Sigmoid colon (tissue), 6 donors: ENCODE measurements at regions not wholly inside any gene's neighbourhood (a gene's known extent, or its start where the extent isn't known, plus 50 kb on each side); places are given as distances from the start of the nearest gene placed in this dataset.
A peak's percentile ranks its signal among the peaks of the same experiment; 100 is the strongest.

Experiments used
- DNase-seq: peaks from one replicate; pipeline ENCODE4 v3.0.0-alpha.2; 2019
- H3K27ac ChIP-seq, 4 donors: fragments of 200-600 bp; sonication (generic); one replicate each; pipeline ENCODE4 v1.5.1; 2016 to 2019; ENCODE audit warnings: mild to moderate bottlenecking in 1 of 4
- H3K27me3 ChIP-seq, 3 donors: fragments of 200-600 bp; sonication (generic); one replicate each; pipeline ENCODE4 v1.5.1; 2019; ENCODE audit warnings: mild to moderate bottlenecking in 1 of 3
- H3K36me3 ChIP-seq, 4 donors: fragments of 200-600 bp; sonication (generic); one replicate each; pipeline ENCODE4 v1.5.1; 2016 to 2019
- H3K4me1 ChIP-seq, 4 donors: fragments of 200-600 bp; sonication (generic); one replicate each; pipeline ENCODE4 v1.5.1; 2017 to 2019
- H3K4me3 ChIP-seq, 4 donors: fragments of 200-600 bp; sonication (generic); one replicate each; pipeline ENCODE4 v1.5.1; 2017 to 2019; ENCODE audit warnings: mild to moderate bottlenecking in 2 of 4, moderate library complexity in 1 of 4
- H3K9me3 ChIP-seq, 4 donors: fragments of 200-600 bp in 3 of 4; sonication (generic) in 3 of 4; one replicate each; pipeline versions ENCODE4 v1.5.1 to v1.6.1; 2013 to 2019
- EP300 ChIP-seq, 4 donors: sonication (generic); formaldehyde crosslinking; IDR thresholded peaks; one replicate each; pipeline ENCODE4 v1.6.1; 2017; ENCODE audit warnings: antibody characterized with exemption in 4 of 4
- POLR2A ChIP-seq, 2 donors: fragments of 450-650 bp; IDR thresholded peaks; one replicate each; pipeline ENCODE4 v1.6.1; 2016; ENCODE audit warnings: antibody characterized with exemption in 2 of 2, mild to moderate bottlenecking in 2 of 2, moderate library complexity in 2 of 2
- POLR2AphosphoS5 ChIP-seq, 4 donors: sonication (generic); formaldehyde crosslinking; IDR thresholded peaks; one replicate each; pipeline ENCODE4 v1.6.1; 2017; ENCODE audit warnings: antibody characterized with exemption in 4 of 4
- WGBS, 2 donors: extraction: QIAGEN DNeasy Blood & Tissue Kit; methylation state at CpG; one replicate each; pipeline ENCODE4 v1.1.7; 2013; 5-methylcytosine and 5-hydroxymethylcytosine counted together
- intact Hi-C: fragments of 100-400 bp; cut with DNase I; formaldehyde crosslinking; loops from one replicate; pipeline ENCODE4 v1.15.1; 2023
- TF ChIP-seq, protein P1 (sequence below), 4 experiments: fragments of 450-650 bp in 3 of 4; fragments of 200-600 bp in 1 of 4; IDR thresholded peaks; one replicate each; pipeline ENCODE4 v1.5.1; 2016 to 2019; ENCODE audit warnings: antibody characterized with exemption in 4 of 4, mild to moderate bottlenecking in 3 of 4, moderate library complexity in 2 of 4
- donor health status: healthy with polysubstance abuse.
- donor health status: healthy.

DNA sequence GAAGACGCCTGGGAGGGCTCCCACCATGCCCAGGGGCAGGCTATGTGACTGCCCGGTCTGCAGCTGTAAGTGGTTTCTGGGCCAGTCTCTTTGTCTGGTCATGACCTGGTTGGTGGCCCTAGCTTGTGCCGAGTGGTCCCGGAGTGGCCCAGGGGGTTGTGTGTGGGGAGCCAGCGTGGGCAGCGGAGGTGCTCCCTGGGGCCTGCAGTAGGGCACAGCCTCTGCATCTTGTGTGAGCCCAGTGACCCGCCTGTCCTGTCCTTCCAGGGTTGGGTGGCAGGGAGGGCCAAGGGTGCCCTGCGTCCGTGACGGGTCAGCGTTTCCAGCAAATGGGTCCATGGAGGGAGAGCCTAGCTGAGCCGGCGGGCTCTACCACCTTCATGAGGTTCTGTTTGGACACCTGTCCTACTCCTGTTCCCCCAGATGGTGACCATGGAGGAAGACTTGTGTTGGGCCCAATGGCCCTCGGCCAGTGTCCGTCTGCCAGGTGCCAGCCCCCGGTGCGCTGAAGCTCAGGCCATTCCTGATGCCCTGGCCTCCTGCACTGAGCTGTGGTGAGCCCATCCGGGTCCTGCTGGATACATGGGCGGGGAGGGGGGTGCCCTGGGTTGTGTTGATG, 215.4 kb downstream of the SNRPN start:
- intact Hi-C loops = no loop called here
- WGBS, 2 donors = 85 to 86% methylated on average over 19 of the region's 19 CpGs
- H3K4me3 ChIP-seq = no peak overlapping the region
- H3K27ac ChIP-seq = no peak overlapping the region
- DNase-seq = peak; percentile 38
- peaks cover 6 to 19% (median 15%) of the 10 kb centered on the region in 4 donors for H3K9me3 ChIP-seq
- H3K27me3 ChIP-seq = no peaks in the 10 kb centered on the region
- no peak for TF ChIP-seq POLR2AphosphoS5 (IDR thresholded peaks at IDR 0.05)
- TF ChIP-seq, protein P1, sequence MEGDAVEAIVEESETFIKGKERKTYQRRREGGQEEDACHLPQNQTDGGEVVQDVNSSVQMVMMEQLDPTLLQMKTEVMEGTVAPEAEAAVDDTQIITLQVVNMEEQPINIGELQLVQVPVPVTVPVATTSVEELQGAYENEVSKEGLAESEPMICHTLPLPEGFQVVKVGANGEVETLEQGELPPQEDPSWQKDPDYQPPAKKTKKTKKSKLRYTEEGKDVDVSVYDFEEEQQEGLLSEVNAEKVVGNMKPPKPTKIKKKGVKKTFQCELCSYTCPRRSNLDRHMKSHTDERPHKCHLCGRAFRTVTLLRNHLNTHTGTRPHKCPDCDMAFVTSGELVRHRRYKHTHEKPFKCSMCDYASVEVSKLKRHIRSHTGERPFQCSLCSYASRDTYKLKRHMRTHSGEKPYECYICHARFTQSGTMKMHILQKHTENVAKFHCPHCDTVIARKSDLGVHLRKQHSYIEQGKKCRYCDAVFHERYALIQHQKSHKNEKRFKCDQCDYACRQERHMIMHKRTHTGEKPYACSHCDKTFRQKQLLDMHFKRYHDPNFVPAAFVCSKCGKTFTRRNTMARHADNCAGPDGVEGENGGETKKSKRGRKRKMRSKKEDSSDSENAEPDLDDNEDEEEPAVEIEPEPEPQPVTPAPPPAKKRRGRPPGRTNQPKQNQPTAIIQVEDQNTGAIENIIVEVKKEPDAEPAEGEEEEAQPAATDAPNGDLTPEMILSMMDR (IDR thresholded peaks at IDR 0.05) = no peak
- no peak for TF ChIP-seq POLR2A (IDR thresholded peaks at IDR 0.05)
- no peak for TF ChIP-seq EP300 (IDR thresholded peaks at IDR 0.05)
- no peaks in the 10 kb centered on the region for H3K36me3 ChIP-seq
- no peaks in the 10 kb centered on the region for H3K4me1 ChIP-seq

DNA sequence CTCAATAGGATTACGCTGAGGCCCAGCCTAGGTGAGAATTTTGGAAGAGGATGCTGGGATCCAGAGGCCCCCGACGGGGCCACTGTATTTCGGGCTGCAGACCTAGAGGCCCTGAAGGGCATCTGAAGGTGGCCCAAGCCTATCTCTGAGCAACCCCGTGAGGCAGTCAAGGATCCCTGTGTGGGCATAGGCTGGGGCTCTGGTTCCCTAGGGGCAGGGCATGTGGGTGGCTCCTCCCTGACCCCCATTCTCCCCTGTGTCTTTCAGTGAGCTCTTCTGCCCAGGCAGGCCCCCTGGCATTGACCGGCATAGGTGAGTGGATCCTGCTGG, 216.0 kb downstream of the SNRPN start:
- intact Hi-C loops = no loop called here
- WGBS, 2 donors = 93 to 95% methylated on average over 6 of the region's 6 CpGs
- DNase-seq = peak; percentile 52

DNA sequence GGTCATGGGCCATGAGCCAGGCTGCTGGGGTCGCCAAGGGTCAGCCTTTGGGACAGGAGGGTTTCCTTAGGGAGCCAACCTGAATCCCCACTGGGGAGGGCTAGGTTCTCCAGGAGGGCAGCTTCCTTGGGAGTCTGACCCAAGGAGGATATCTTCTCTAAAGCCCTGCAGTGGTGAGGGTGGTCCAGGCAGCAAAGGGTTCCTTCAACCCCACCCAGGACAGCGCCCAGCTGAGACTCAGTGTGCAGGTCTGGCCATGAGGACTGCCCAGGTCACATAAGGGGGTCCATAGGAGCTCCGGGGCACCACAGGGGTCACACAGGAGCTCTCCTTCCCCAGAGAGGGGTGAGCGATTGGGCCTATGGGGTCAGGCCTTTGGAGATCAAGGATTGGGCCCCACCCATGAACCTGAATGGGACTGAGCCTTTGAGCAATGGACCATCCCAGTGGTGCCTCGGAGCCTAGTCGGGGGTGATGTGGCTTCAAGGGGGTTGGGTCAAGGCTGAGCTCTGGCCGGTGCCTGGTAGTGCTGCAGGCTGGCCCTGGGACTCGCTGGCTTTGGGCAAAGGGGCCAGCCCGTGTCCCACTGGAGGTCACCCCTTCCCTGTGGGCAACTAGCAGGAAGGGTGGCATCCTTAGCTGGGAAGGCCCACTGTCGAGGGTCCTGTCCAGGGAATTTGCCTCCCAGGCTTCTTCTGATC, 216.5 kb downstream of the SNRPN start:
- WGBS, 2 donors = 81 to 84% methylated on average over 10 of the region's 10 CpGs
- no peak overlapping the region for H3K4me3 ChIP-seq
- H3K9me3 ChIP-seq = peaks cover 6 to 19% (median 18%) of the 10 kb centered on the region in 4 donors
- DNase-seq = peak; percentile 51
- no peak overlapping the region for H3K27ac ChIP-seq
- H3K36me3 ChIP-seq = no peaks in the 10 kb centered on the region
- no peaks in the 10 kb centered on the region for H3K27me3 ChIP-seq
- TF ChIP-seq, protein P1 (IDR thresholded peaks at IDR 0.05) = no peak
- TF ChIP-seq EP300 (IDR thresholded peaks at IDR 0.05) = no peak
- TF ChIP-seq POLR2AphosphoS5 (IDR thresholded peaks at IDR 0.05) = no peak
- no peak for TF ChIP-seq POLR2A (IDR thresholded peaks at IDR 0.05)
- no peaks in the 10 kb centered on the region for H3K4me1 ChIP-seq
- intact Hi-C loops = no loop called here

More for the DNA sequence above, 216.0 kb downstream of the SNRPN start:
- Histone ChIP-seq H3K9me3 (peaks cover 6 to 19% (median 18%) of the 10 kb centered on the region in 4 donors), H3K27ac (no peak overlapping the region), H3K27me3 (no peaks in the 10 kb centered on the region), H3K4me1 (no peaks in the 10 kb centered on the region), H3K36me3 (no peaks in the 10 kb centered on the region), H3K4me3 (no peak overlapping the region)
- TF ChIP-seq, protein P1 (IDR thresholded peaks at IDR 0.05) = no peak
- TF ChIP-seq POLR2A (IDR thresholded peaks at IDR 0.05) (no peak), EP300 (IDR thresholded peaks at IDR 0.05) (no peak), POLR2AphosphoS5 (IDR thresholded peaks at IDR 0.05) (no peak)

DNA sequence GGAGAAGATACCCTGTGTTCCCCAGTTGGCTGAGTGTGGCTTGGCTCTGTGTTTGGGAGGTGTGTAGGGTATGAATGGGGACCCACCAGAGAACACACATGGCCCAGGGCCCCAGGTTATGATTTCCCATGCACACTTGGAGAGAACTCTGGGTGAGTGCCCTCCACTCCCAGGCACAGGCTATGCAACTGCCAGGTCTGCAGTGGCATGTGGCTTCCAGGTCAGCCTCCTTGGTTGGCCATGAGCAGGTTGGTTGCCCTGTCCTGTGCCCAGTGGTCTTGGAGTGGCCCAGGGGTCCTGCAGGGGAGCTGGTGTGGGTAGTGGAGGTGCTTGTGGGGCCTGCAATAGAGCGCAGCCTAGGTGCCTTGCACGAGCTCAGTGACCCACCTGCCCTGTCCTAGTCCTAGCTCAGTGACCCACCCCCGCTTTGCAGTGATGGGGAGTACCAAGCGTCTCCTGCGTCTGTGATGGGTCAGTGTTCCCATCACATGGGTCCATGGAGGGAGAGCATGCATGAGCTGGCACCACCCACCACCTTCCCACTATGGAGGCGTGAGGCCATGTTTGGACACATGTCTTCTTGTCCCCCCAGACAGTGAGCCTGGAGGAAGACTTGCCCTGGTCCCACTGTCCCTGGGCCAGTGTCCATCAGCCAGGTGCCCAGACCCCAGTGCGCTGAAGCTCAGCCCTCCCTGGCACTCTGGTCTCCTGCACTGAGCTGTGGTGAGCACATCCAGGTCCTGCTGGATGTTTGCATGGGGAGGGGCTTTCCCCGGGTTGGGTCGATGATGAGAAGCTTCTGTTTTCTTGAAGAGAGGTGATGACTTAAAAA, 217.3 kb downstream of the SNRPN start:
- intact Hi-C loops = no loop called here
- Histone ChIP-seq H3K27ac (no peak overlapping the region), H3K27me3 (no peaks in the 10 kb centered on the region), H3K9me3 (peaks cover 6 to 22% (median 18%) of the 10 kb centered on the region in 4 donors), H3K4me3 (no peak overlapping the region), H3K4me1 (no peaks in the 10 kb centered on the region), H3K36me3 (no peaks in the 10 kb centered on the region)
- TF ChIP-seq EP300 (IDR thresholded peaks at IDR 0.05) (no peak), POLR2A (IDR thresholded peaks at IDR 0.05) (no peak), POLR2AphosphoS5 (IDR thresholded peaks at IDR 0.05) (no peak)
- TF ChIP-seq, protein P1 (IDR thresholded peaks at IDR 0.05) = no peak
- 90 to 95% methylated on average over 9 of the region's 9 CpGs for WGBS, 2 donors
- peak; percentile 50 for DNase-seq
